HepG2 (cell line): ENCODE measurements at regions not wholly inside any gene's neighbourhood (a gene's known extent, or its start where the extent isn't known, plus 50 kb on each side); places are given as distances from the start of the nearest gene placed in this dataset.

Source experiments
- YY1 ChIP-seq: IDR thresholded peaks from 2 replicates; pipeline ENCODE4 v1.6.1; 2011; ENCODE audit warnings: low read length, low read depth, moderate library complexity, mild to moderate bottlenecking; ENCODE audit not compliant: insufficient read depth, insufficient replicate concordance
- ZNF30 ChIP-seq: sonication (generic); formaldehyde crosslinking; IDR thresholded peaks from 2 replicates; pipeline ENCODE4 v1.5.0; 2020; ENCODE audit warnings: mild to moderate bottlenecking, missing genetic modification reagents
- ZNF33B ChIP-seq: sonication (generic); formaldehyde crosslinking; IDR thresholded peaks from 2 replicates; pipeline ENCODE4 v1.5.1; 2020; ENCODE audit warnings: mild to moderate bottlenecking, missing genetic modification reagents
- TF ChIP-seq, protein P1 (sequence below): IDR thresholded peaks from 2 replicates; pipeline ENCODE4 v1.6.1; 2018; ENCODE audit warnings: missing genetic modification reagents

DNA sequence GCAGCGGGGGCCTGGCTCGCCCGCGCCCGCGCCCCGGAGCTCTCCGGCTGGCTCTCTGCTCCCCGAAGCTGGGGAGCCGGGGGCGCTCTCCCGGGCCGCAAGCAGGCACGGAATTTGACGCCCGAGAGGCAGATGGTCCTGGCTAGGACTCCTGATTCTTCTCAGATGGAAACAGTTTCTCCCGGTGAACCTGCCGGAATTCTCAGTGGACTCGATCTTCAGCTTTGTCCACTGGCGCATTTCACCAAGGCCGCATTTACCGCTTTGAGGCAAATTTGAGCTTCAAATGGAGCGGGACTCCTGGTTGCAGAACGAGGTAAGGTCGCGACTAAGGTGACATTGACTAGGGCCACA lies 305.7 kb upstream of the KCNN2 start:
- TF ChIP-seq ZNF30 (CRISPR knock-in tag) (no peak), ZNF33B (CRISPR knock-in tag) (no peak), YY1 (no peak)
- TF ChIP-seq, protein P1, sequence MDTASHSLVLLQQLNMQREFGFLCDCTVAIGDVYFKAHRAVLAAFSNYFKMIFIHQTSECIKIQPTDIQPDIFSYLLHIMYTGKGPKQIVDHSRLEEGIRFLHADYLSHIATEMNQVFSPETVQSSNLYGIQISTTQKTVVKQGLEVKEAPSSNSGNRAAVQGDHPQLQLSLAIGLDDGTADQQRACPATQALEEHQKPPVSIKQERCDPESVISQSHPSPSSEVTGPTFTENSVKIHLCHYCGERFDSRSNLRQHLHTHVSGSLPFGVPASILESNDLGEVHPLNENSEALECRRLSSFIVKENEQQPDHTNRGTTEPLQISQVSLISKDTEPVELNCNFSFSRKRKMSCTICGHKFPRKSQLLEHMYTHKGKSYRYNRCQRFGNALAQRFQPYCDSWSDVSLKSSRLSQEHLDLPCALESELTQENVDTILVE (CRISPR knock-in tag), result no peak
